Right kidney (tissue), 1 donor: ENCODE measurements at regions not wholly inside any gene's neighbourhood (a gene's known extent, or its start where the extent isn't known, plus 50 kb on each side); places are given as distances from the start of the nearest gene placed in this dataset.
"Not testable (repeated sequence)": the region's sequence is repeated elsewhere in the genome, so short reads cannot be mapped to it uniquely, and the experiment has no call there.

Experiments used
- DNase-seq: peaks from one replicate; pipeline ENCODE4 v3.0.0-alpha.2; 2016

GRCh38 chr7:94174956-94175355 is 170.8 kb upstream of the BET1 start:
- DNase-seq, result no peak

DNA sequence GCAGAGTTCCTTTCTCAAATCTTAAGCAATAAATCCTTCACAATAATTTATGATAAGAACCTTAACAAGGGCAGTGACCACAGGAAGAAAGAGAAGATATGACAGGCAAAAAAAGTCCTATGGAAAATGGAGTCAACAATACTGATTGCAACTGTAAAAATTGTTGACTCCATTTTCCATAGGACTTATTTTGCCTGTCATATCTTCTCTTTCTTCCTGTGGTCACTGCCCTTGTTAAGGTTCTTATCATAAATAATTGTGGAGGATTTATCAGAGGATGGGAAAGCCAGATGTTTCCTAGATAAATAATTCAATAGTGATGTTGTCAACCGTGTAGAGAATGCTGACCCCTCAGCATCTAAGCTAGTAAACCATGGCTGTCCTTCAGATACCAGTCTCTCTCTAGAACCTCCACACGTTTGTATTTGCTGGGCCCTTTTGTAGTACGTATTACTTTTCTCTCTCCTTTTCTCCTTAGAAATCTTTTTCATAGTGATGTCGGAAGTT is 172.6 kb upstream of the BET1 start:
- no peak for DNase-seq

DNA sequence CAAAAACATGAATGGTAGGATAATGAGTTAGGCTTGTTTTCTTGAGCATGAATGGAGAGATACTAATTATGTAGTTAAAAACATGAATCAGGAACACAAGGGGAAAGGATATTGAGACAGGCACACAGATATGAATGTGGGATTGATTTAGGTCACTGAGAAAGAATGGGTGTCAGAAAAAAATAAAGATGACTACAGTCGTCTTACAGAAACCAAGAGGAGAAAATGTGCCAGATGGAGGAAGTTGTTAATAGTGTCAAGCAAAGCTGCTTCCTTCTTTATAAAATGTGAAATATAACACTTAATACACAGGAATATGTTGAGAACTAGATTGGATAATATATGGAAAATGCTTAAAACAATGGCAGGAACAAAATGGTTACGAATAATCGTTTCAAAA is 173.3 kb upstream of the BET1 start:
- DNase-seq, result no peak

- no peak for DNase-seq
These were observed 174.1 kb upstream of the BET1 start for GRCh38 chr7:94178230-94178629.

DNA sequence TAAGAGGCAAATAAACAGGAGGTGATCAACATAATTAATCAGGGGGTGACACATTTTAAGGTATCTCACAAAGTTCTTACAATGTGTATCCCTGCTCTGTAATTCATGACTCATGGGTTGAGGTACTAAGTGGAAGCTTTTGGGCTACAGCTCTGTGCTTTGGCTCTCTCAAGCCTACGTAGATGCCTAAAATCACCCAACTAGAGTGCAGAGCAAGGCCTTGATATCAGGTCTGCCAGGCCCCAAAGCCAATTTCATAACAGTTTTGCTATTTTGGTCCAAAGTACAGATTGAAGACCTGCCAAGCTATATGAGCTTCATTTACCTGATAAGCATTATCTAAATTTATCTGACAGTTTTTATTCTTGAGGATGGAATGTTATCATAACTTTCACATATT is 175.3 kb upstream of the BET1 start:
- DNase-seq, result no peak

GRCh38 chr7:94182066-94182465 is 177.9 kb upstream of the BET1 start:
- no peak for DNase-seq

- DNase-seq, result no peak
These were observed 178.6 kb upstream of the BET1 start for GRCh38 chr7:94182721-94183120.

- DNase-seq, result no peak
These were observed 179.2 kb upstream of the BET1 start for GRCh38 chr7:94183289-94183749.

DNA sequence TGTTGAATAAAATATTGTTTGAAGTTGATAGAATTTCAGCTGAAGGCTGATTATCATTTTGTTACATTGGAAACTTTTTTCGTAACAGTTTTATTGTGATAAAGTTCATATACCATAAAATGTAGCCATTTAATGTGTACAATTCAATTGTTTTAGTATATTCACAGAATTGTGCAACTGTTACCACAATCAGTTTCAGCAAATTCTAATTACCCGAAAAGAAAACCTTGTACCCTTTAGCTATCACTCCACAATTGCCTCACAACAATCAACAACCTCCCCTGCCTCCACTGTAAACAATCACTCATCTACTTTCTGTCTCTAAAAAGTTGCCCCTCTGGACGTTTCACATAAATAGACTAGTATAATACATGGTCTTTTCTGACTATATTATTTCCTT is 179.7 kb upstream of the BET1 start:
- no peak for DNase-seq

GRCh38 chr7:94188350-94188749 is 184.2 kb upstream of the BET1 start:
- no peak for DNase-seq

- no peak for DNase-seq
These were observed 186.5 kb upstream of the BET1 start for GRCh38 chr7:94190599-94191061.

DNA sequence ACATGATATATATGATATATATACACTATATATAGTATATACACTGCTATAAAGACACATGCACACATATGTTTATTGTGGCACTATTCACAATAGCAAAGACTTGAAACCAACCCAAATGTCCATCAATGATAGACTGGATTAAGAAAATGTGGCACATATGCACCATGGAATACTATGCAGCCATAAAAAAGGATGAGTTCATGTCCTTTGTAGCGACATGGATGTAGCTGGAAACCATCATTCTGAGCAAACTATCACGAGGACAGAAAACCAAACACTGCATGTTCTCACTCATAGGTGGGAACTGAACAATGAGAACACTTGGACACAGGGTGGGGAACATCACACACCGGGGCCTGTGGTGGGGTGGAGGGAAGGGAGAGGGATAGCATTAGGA is 190.3 kb upstream of the BET1 start:
- not testable (repeated sequence) for DNase-seq

- DNase-seq, result no peak
These were observed 191.0 kb upstream of the BET1 start for GRCh38 chr7:94195201-94195600.

DNA sequence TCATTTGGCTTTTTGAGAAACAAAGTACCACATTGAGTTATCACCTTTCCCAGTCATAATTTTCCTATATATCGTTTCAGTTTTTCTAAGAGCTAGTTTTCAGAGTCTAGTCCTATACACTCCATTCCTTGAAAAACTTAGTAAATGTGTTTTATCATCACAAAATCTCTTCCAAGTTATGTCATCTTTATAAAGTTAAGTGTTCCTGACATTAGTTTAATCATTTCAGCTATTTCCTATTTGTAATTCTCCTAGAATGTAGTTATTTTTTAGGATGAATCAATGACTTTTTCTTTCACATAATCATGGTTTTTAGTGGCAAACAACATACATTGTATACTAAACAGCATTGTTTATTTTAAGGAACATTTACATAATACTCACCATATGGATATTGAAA is 191.7 kb upstream of the BET1 start:
- DNase-seq, result no peak

DNA sequence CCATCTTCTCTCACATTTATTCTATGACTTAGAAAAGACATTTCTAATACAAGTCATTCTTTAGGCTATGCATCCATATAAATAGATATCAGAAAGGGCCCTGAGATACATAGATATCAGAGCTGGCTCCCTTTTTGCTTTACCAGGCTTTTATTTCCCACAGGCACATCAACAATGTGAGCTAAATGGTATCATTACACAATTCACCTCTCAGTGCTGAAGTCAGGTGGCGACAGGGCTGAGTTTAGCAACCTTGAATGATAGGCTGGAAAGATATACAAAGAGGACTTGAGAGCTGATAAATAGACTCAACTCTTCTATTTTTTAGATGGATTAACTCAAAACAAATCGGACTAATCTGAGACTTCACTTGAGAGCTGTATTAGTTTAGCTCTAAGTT is 189.2 kb upstream of the COL1A2 start:
- no peak for DNase-seq

DNA sequence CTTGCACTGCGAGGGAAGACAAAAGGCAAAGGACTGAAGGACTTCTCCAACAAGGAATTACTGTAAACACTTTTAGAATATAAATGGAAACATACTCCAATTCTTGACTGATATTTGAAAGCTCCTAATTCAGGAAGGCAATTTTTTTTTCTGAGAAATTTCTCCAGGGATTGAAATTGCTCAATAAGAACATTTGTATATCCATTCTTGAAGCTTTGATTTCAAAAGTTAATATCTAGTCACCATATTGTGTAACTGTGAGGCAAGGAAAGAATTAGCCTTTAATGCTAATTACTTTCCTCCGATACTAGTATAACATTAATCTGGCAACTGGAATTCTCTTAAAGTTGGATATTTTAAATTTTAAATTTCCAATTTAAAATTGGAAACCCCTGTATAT is 188.4 kb upstream of the COL1A2 start:
- no peak for DNase-seq

GRCh38 chr7:94212160-94212559 is 182.5 kb upstream of the COL1A2 start:
- DNase-seq, result no peak

DNA sequence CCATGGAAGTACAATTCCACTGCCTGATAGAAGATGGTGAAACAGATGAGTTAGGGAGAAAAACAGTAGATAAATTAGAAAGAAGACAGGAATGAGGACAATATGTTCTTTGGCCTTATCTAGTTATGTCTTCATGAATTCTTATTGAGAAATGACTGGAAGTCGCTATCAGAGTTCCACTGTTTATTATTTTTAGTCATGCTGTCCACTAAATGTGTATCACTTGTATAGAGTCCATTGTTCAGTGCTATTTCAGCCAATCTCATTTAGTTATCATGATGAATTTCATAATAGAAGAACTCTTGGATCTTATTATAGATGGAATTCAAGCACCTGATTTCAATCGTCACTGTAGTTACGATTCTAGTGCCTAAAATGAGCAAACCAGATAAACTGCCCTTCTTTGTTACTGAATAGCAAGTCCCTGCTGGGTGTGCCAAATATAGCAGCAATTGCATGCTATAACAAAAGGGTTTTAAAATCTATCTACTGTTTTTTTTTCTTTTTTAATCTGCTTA is 177.7 kb upstream of the COL1A2 start:
- DNase-seq, result no peak

- DNase-seq, result no peak
These were observed 176.9 kb upstream of the COL1A2 start for GRCh38 chr7:94217766-94218165.

GRCh38 chr7:94222516-94222915 is 172.2 kb upstream of the COL1A2 start:
- no peak for DNase-seq

GRCh38 chr7:94223375-94224084 is 171.2 kb upstream of the COL1A2 start:
- DNase-seq, result peak; percentile 4

GRCh38 chr7:94228223-94228622 is 166.5 kb upstream of the COL1A2 start:
- no peak for DNase-seq

GRCh38 chr7:94228678-94229077 is 166.0 kb upstream of the COL1A2 start:
- DNase-seq, result no peak

- DNase-seq, result no peak
These were observed 163.4 kb upstream of the COL1A2 start for GRCh38 chr7:94231305-94231704.
